Endothelial cell of umbilical vein (primary cell): ENCODE measurements at regions not wholly inside any gene's neighbourhood (a gene's known extent, or its start where the extent isn't known, plus 50 kb on each side); places are given as distances from the start of the nearest gene placed in this dataset.

Experiments
- BruUV-seq: library from RNA; stranded (reverse); fragments of 400-500 nt; replicated peaks from 2 replicates; lab custom pipeline; 2021; lab: Mats Ljungman, UMichigan
- CTCF ChIA-PET: fragments of 300-600, 350-600 bp; sonication (Branson Sonifier 250); formaldehyde crosslinking; loops from one replicate; lab custom pipeline; 2021; ENCODE audit warnings: antibody characterized with exemption, inconsistent platforms; lab: Charles Lee
- POLR2A ChIA-PET: fragments of 300-600, 350-600 bp; sonication (Branson Sonifier 250); formaldehyde crosslinking; loops from one replicate; lab custom pipeline; 2021; ENCODE audit warnings: antibody characterized with exemption, inconsistent platforms; lab: Charles Lee
- DNase-seq: peaks from one replicate; pipeline ENCODE4 v3.0.0-alpha.2; 2011; ENCODE audit warnings: low read depth, low spot score
- FAIRE-seq: peaks from 2 replicates; lab custom pipeline; 2011; peaks lifted over from hg19 to GRCh38; lab: Jason Lieb, UNC
- H2AFZ ChIP-seq: 2 replicates; pipeline ENCODE4 v1.6.0; 2012; ENCODE audit warnings: low read depth, low read length, control low read depth, inconsistent platforms
- H3K27ac ChIP-seq: 2 replicates; pipeline ENCODE4 v1.5.1; 2011; ENCODE audit warnings: low read depth, mild to moderate bottlenecking, control low read depth, low read length, moderate library complexity; ENCODE audit not compliant: insufficient read depth
- H3K27me3 ChIP-seq, 2 experiments: 2 replicates each; pipeline versions ENCODE4 v1.6.0 to v1.6.1; 2011; ENCODE audit warnings: low read length in 2 of 2, mixed read lengths in 1 of 2; ENCODE audit not compliant: control insufficient read depth in 2 of 2, insufficient read depth in 2 of 2
- H3K36me3 ChIP-seq, 2 experiments: 2 replicates in 1 of 2; 3 replicates in 1 of 2; pipeline ENCODE4 v1.5.1; 2011; ENCODE audit warnings: low read length in 2 of 2, mild to moderate bottlenecking in 1 of 2, moderate library complexity in 1 of 2; ENCODE audit not compliant: control insufficient read depth in 2 of 2, insufficient read depth in 2 of 2; ENCODE audit errors: extremely low read depth in 1 of 2
- H3K4me1 ChIP-seq: 3 replicates; pipeline ENCODE4 v1.5.1; 2011; ENCODE audit warnings: mild to moderate bottlenecking, low read length; ENCODE audit not compliant: control insufficient read depth, insufficient read depth; ENCODE audit errors: extremely low read depth
- H3K4me2 ChIP-seq: 2 replicates; pipeline ENCODE4 v1.6.1; 2011; ENCODE audit warnings: low read length, control low read depth, mixed read lengths; ENCODE audit not compliant: insufficient read depth
- H3K4me3 ChIP-seq, 3 experiments: fragments of 200-600 bp in 1 of 3; sonication (generic), shearing (Covaris generic) in 1 of 3; replicated peaks in 1 of 3; 2 replicates each; pipeline ENCODE4 v1.5.1; 2011 to 2016; ENCODE audit warnings: control low read depth in 3 of 3, low read length in 3 of 3, mild to moderate bottlenecking in 2 of 3, inconsistent platforms in 1 of 3, low read depth in 1 of 3, moderate library complexity in 1 of 3; ENCODE audit not compliant: insufficient read depth in 1 of 3
- H3K79me2 ChIP-seq: 2 replicates; pipeline ENCODE4 v1.6.0; 2012; ENCODE audit warnings: low read length, inconsistent platforms; ENCODE audit not compliant: control insufficient read depth, insufficient read depth
- H3K9ac ChIP-seq: replicated peaks from 2 replicates; pipeline ENCODE3; 2011; ENCODE audit warnings: low read length, control low read depth; ENCODE audit not compliant: insufficient read depth; ENCODE audit errors: extremely low read depth
- H3K9me1 ChIP-seq: replicated peaks from 3 replicates; pipeline ENCODE4 v1.6.0; 2011; ENCODE audit warnings: mild to moderate bottlenecking, low read length; ENCODE audit not compliant: control insufficient read depth, insufficient read depth; ENCODE audit errors: extremely low read depth
- H3K9me3 ChIP-seq: replicated peaks from 2 replicates; pipeline ENCODE4 v1.5.1; 2012; ENCODE audit warnings: low read length, inconsistent platforms; ENCODE audit not compliant: control insufficient read depth, insufficient read depth
- H4K20me1 ChIP-seq: replicated peaks from 2 replicates; pipeline ENCODE3; 2011; ENCODE audit warnings: mild to moderate bottlenecking, low read length; ENCODE audit not compliant: control insufficient read depth, insufficient read depth; ENCODE audit errors: extremely low read depth
- CTCF ChIP-seq, 2 donors: IDR thresholded peaks; 1 replicate in 1 of 2; 2 replicates in 1 of 2; pipeline ENCODE4 v1.5.1; 2011; ENCODE audit warnings: low read length in 2 of 2, mild to moderate bottlenecking in 2 of 2, moderate library complexity in 2 of 2, control low read depth in 1 of 2, inconsistent platforms in 1 of 2, low read depth in 1 of 2; ENCODE audit not compliant: insufficient read depth in 1 of 2; ENCODE audit errors: extremely low read depth in 1 of 2
- EZH2 ChIP-seq: IDR thresholded peaks from 2 replicates; pipeline ENCODE4 v1.6.1; 2012; ENCODE audit warnings: borderline replicate concordance, low read depth, mild to moderate bottlenecking, moderate library complexity, low read length, inconsistent platforms; ENCODE audit not compliant: severe bottlenecking
- FOS ChIP-seq: IDR thresholded peaks from 2 replicates; pipeline ENCODE4 v1.6.1; 2011; ENCODE audit warnings: mild to moderate bottlenecking, low read length, moderate library complexity, borderline replicate concordance; ENCODE audit not compliant: insufficient read depth
- GATA2 ChIP-seq: IDR thresholded peaks from 2 replicates; pipeline ENCODE4 v1.7.0; 2011; ENCODE audit warnings: low read depth, mild to moderate bottlenecking, moderate library complexity, mixed read lengths, low read length; ENCODE audit not compliant: insufficient read length, insufficient read depth
- JUN ChIP-seq: IDR thresholded peaks from 2 replicates; pipeline ENCODE4 v1.6.1; 2011; ENCODE audit warnings: borderline replicate concordance, low read depth; ENCODE audit not compliant: insufficient read length, insufficient read depth
- MAX ChIP-seq: IDR thresholded peaks from 2 replicates; pipeline ENCODE4 v1.6.1; 2011; ENCODE audit not compliant: insufficient read depth, insufficient read length
- MYC ChIP-seq: IDR thresholded peaks from one replicate; pipeline ENCODE4 v1.6.1; 2011; ENCODE audit warnings: mild to moderate bottlenecking, low read depth, low read length
- POLR2A ChIP-seq: IDR thresholded peaks from 2 replicates; pipeline ENCODE4 v1.6.1; 2012; ENCODE audit warnings: low read depth, mild to moderate bottlenecking, control low read depth, low read length
- POLR2AphosphoS5 ChIP-seq: IDR thresholded peaks from 2 replicates; pipeline ENCODE4 v1.6.1; 2012; ENCODE audit warnings: low read depth, mild to moderate bottlenecking, control low read depth, low read length, moderate library complexity; ENCODE audit not compliant: insufficient read depth
- dilution Hi-C: fragments of 300-500 bp; cut with MboI; formaldehyde crosslinking; loops from one replicate; pipeline ENCODE4 v1.15.0; 2019; ENCODE audit warnings: low sequenced_read_pairs; ENCODE audit not compliant: extremely low pct_ligation_motif_present
- intact Hi-C: fragments of 100-400 bp; cut with micrococcal nuclease; formaldehyde crosslinking; loops from one replicate; pipeline ENCODE4 v1.10.0; 2022

- H3K9ac ChIP-seq, result no peak overlapping the region
- POLR2A ChIA-PET, result no interaction called here
- no peak overlapping the region for H3K4me3 ChIP-seq
- no peak for FAIRE-seq
- TF ChIP-seq POLR2AphosphoS5, result no peak
- no peak for TF ChIP-seq POLR2A
- TF ChIP-seq CTCF (IDR thresholded peaks at IDR 0.05; ENCODE audit: extremely low read depth in 1 of 2, insufficient read depth in 1 of 2, low read depth in 1 of 2, low read length in 2 of 2), result no peak
- no peak for TF ChIP-seq GATA2
- no peak for TF ChIP-seq FOS
- no peak for TF ChIP-seq EZH2
- TF ChIP-seq JUN, result no peak
- no peak for TF ChIP-seq MYC
- TF ChIP-seq MAX, result no peak
- BruUV-seq, result no TSS peak
- no peaks in the 10 kb centered on the region for H3K4me1 ChIP-seq
- H3K4me2 ChIP-seq, result no peak overlapping the region
- dilution Hi-C loops, result no loop called here
- no peaks in the 10 kb centered on the region for H4K20me1 ChIP-seq
- H2AFZ ChIP-seq, result no peak overlapping the region
- intact Hi-C loops, result no loop called here
- no peaks in the 10 kb centered on the region for H3K9me3 ChIP-seq
- H3K27me3 ChIP-seq, result peaks cover 7 to 11% of the 10 kb centered on the region in 2 experiments
- CTCF ChIA-PET, result no interaction called here
- H3K36me3 ChIP-seq, result no peaks in the 10 kb centered on the region
- no peak for DNase-seq
- no peaks in the 10 kb centered on the region for H3K9me1 ChIP-seq
- no peaks in the 10 kb centered on the region for H3K79me2 ChIP-seq
- H3K27ac ChIP-seq, result no peak overlapping the region
Observed at GRCh38 chr1:47598357-47598756, 160.5 kb downstream of the FOXD2 start.
